ENCODE measurements at regions not wholly inside any gene's neighbourhood (a gene's known extent, or its start where the extent isn't known, plus 50 kb on each side); places are given as distances from the start of the nearest gene placed in this dataset.

- no peaks in the 10 kb centered on the region for H3K36me3 ChIP-seq
- TF ChIP-seq, protein P1, sequence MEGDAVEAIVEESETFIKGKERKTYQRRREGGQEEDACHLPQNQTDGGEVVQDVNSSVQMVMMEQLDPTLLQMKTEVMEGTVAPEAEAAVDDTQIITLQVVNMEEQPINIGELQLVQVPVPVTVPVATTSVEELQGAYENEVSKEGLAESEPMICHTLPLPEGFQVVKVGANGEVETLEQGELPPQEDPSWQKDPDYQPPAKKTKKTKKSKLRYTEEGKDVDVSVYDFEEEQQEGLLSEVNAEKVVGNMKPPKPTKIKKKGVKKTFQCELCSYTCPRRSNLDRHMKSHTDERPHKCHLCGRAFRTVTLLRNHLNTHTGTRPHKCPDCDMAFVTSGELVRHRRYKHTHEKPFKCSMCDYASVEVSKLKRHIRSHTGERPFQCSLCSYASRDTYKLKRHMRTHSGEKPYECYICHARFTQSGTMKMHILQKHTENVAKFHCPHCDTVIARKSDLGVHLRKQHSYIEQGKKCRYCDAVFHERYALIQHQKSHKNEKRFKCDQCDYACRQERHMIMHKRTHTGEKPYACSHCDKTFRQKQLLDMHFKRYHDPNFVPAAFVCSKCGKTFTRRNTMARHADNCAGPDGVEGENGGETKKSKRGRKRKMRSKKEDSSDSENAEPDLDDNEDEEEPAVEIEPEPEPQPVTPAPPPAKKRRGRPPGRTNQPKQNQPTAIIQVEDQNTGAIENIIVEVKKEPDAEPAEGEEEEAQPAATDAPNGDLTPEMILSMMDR (IDR thresholded peaks at IDR 0.05; ENCODE audit: low read depth, low read length) = no peak
- no peak overlapping the region for H3K4me3 ChIP-seq (ENCODE audit: low read depth, low read length)
- no peak overlapping the region for H3K27ac ChIP-seq
- no peaks in the 10 kb centered on the region for H3K9me3 ChIP-seq (ENCODE audit: severe bottlenecking)
- H3K27me3 ChIP-seq (ENCODE audit: insufficient read depth, low read depth, severe bottlenecking) = peaks cover 32% of the 10 kb centered on the region
- DNase-seq = no peak
Observed at GRCh38 chr3:95348879-95349278, 1286.0 kb downstream of the NSUN3 start.

GRCh38 chr3:95350049-95350448, 1287.2 kb downstream of the NSUN3 start:
- Histone ChIP-seq H3K36me3 (no peaks in the 10 kb centered on the region), H3K27me3 (ENCODE audit: insufficient read depth, low read depth, severe bottlenecking) (peaks cover 26% of the 10 kb centered on the region), H3K4me3 (ENCODE audit: low read depth, low read length) (no peak overlapping the region), H3K9me3 (ENCODE audit: severe bottlenecking) (no peaks in the 10 kb centered on the region), H3K27ac (no peak overlapping the region)
- TF ChIP-seq, protein P1 (IDR thresholded peaks at IDR 0.05; ENCODE audit: low read depth, low read length) = no peak
- no peak for DNase-seq

DNA sequence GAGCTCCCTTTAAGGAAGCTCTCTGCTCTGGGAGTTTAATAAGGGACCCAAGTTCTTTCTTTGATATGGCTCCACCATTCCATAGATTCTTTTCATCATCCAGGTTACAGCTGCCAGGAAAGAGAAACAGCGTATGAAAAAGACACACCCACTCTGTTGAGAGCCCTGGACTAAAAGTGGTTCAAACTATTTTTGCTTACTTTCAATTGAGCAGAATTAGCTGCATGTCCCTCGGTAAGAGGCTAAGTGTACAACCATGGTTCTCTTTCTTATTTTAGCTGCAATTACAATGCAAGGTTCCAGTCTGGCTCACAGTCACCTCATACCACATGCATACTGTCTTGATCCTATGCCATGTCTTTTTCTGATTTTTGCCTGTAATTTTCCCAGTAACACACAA, 1288.3 kb downstream of the NSUN3 start:
- Histone ChIP-seq H3K36me3 (no peaks in the 10 kb centered on the region), H3K4me3 (ENCODE audit: low read depth, low read length) (no peak overlapping the region), H3K9me3 (ENCODE audit: severe bottlenecking) (no peaks in the 10 kb centered on the region)

DNA sequence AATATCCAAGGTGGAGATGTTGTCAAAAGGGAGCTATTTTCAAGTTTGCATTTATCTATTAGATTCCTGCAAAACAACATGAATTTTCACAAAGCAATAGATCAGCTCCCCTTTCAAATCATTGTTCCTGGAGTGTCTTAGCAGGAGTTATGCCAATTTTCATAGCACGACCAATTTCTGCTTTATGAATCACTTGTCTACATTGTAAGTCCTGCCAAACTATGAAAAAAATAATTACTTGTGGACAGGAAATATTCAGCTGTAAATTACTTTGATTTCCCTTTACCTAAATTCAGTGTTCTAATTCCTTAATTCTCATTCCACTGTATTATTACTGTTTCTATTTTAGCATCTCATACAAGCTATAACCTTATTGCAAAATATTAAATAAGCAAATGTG, 1289.6 kb downstream of the NSUN3 start:
- TF ChIP-seq, protein P1 (IDR thresholded peaks at IDR 0.05; ENCODE audit: low read depth, low read length) = no peak
- no peaks in the 10 kb centered on the region for H3K9me3 ChIP-seq (ENCODE audit: severe bottlenecking)
- no peak overlapping the region for H3K4me3 ChIP-seq (ENCODE audit: low read depth, low read length)
- no peak for DNase-seq
- peaks cover 20% of the 10 kb centered on the region for H3K27me3 ChIP-seq (ENCODE audit: insufficient read depth, low read depth, severe bottlenecking)
- H3K36me3 ChIP-seq = no peaks in the 10 kb centered on the region
- H3K27ac ChIP-seq = no peak overlapping the region

More for the DNA sequence above, 1288.3 kb downstream of the NSUN3 start:
- peaks cover 25% of the 10 kb centered on the region for H3K27me3 ChIP-seq (ENCODE audit: insufficient read depth, low read depth, severe bottlenecking)
- no peak overlapping the region for H3K27ac ChIP-seq
- DNase-seq = no peak
- TF ChIP-seq, protein P1 (IDR thresholded peaks at IDR 0.05; ENCODE audit: low read depth, low read length) = no peak

DNA sequence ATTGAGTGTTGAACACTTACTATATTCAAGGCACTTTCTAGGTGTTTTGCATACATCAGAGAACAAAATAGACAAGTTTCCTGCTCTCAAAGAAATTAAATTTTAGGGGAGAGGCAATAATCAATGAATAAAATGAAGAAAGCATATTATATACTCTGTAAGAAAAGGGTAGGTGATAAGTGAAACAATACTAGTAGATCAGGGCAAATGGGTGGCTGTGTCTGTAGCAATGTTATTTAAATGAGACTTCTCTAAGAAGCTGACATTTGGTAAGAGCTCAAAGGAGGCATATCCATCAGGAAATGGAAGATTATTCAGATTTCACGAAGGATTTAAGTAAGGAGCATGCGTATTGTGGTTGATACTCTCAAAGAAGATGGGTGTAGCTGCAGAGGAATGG, 1291.6 kb downstream of the NSUN3 start:
- Histone ChIP-seq H3K27me3 (ENCODE audit: insufficient read depth, low read depth, severe bottlenecking) (peaks cover 15% of the 10 kb centered on the region), H3K27ac (no peak overlapping the region), H3K4me3 (ENCODE audit: low read depth, low read length) (no peak overlapping the region), H3K9me3 (ENCODE audit: severe bottlenecking) (no peaks in the 10 kb centered on the region), H3K36me3 (no peaks in the 10 kb centered on the region)
- no peak for DNase-seq
- TF ChIP-seq, protein P1 (IDR thresholded peaks at IDR 0.05; ENCODE audit: low read depth, low read length) = no peak

DNA sequence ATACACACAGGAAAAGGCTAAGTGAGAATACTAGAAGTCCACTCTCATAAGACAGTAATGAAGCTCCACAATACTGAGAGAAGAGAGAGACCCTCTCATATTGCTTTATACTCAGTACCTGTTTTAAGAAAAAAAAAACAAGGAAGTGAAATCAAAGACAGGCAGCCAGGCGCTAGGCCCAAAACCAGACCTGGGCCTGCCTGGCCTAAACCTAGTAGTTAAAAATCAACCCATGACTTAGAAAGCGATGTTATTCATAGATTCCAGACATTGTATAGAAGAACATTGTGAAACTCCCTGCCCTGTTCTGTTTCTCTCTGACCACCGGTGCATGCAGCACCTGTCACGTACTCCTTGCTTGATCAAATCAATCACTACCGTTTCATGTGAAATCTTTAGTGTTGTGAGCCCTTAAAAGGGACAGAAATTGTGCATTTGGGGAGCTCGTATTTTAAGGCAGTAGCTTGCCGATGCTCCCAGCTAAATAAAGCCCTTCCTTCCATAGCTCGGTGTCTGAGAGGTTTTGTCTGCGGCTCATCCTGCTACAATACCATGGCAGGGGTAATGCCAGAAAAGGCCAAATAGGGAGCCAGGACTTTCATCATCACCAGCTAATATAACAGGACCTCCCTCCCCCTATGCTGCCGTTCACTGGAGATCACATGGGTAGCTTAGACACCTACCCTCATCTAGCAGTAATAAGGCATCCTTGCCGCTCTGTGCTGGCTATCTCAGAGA, 1294.1 kb downstream of the NSUN3 start:
- no peaks in the 10 kb centered on the region for H3K9me3 ChIP-seq (ENCODE audit: severe bottlenecking)
- H3K4me3 ChIP-seq (ENCODE audit: low read depth, low read length) = no peak overlapping the region
- peaks cover 18% of the 10 kb centered on the region for H3K27me3 ChIP-seq (ENCODE audit: insufficient read depth, low read depth, severe bottlenecking)
- TF ChIP-seq, protein P1 (IDR thresholded peaks at IDR 0.05; ENCODE audit: low read depth, low read length) = no peak
- no peak for DNase-seq
- no peaks in the 10 kb centered on the region for H3K36me3 ChIP-seq
- H3K27ac ChIP-seq = no peak overlapping the region
